Endothelial cell of umbilical vein (primary cell): ENCODE measurements at regions not wholly inside any gene's neighbourhood (a gene's known extent, or its start where the extent isn't known, plus 50 kb on each side); places are given as distances from the start of the nearest gene placed in this dataset.
"Not testable (repeated sequence)": the region's sequence is repeated elsewhere in the genome, so short reads cannot be mapped to it uniquely, and the experiment has no call there.

Experiments used
- BruUV-seq: library from RNA; stranded (reverse); fragments of 400-500 nt; replicated peaks from 2 replicates; lab custom pipeline; 2021; lab: Mats Ljungman, UMichigan
- CTCF ChIA-PET: fragments of 300-600, 350-600 bp; sonication (Branson Sonifier 250); formaldehyde crosslinking; loops from one replicate; lab custom pipeline; 2021; ENCODE audit warnings: antibody characterized with exemption, inconsistent platforms; lab: Charles Lee
- POLR2A ChIA-PET: fragments of 300-600, 350-600 bp; sonication (Branson Sonifier 250); formaldehyde crosslinking; loops from one replicate; lab custom pipeline; 2021; ENCODE audit warnings: antibody characterized with exemption, inconsistent platforms; lab: Charles Lee
- DNase-seq: peaks from one replicate; pipeline ENCODE4 v3.0.0-alpha.2; 2011; ENCODE audit warnings: low read depth, low spot score
- FAIRE-seq: peaks from 2 replicates; lab custom pipeline; 2011; peaks lifted over from hg19 to GRCh38; lab: Jason Lieb, UNC
- H2AFZ ChIP-seq: 2 replicates; pipeline ENCODE4 v1.6.0; 2012; ENCODE audit warnings: low read depth, low read length, control low read depth, inconsistent platforms
- H3K27ac ChIP-seq: 2 replicates; pipeline ENCODE4 v1.5.1; 2011; ENCODE audit warnings: low read depth, mild to moderate bottlenecking, control low read depth, low read length, moderate library complexity; ENCODE audit not compliant: insufficient read depth
- H3K27me3 ChIP-seq, 2 experiments: 2 replicates each; pipeline versions ENCODE4 v1.6.0 to v1.6.1; 2011; ENCODE audit warnings: low read length in 2 of 2, mixed read lengths in 1 of 2; ENCODE audit not compliant: control insufficient read depth in 2 of 2, insufficient read depth in 2 of 2
- H3K36me3 ChIP-seq, 2 experiments: 2 replicates in 1 of 2; 3 replicates in 1 of 2; pipeline ENCODE4 v1.5.1; 2011; ENCODE audit warnings: low read length in 2 of 2, mild to moderate bottlenecking in 1 of 2, moderate library complexity in 1 of 2; ENCODE audit not compliant: control insufficient read depth in 2 of 2, insufficient read depth in 2 of 2; ENCODE audit errors: extremely low read depth in 1 of 2
- H3K4me1 ChIP-seq: 3 replicates; pipeline ENCODE4 v1.5.1; 2011; ENCODE audit warnings: mild to moderate bottlenecking, low read length; ENCODE audit not compliant: control insufficient read depth, insufficient read depth; ENCODE audit errors: extremely low read depth
- H3K4me2 ChIP-seq: 2 replicates; pipeline ENCODE4 v1.6.1; 2011; ENCODE audit warnings: low read length, control low read depth, mixed read lengths; ENCODE audit not compliant: insufficient read depth
- H3K4me3 ChIP-seq, 3 experiments: fragments of 200-600 bp in 1 of 3; sonication (generic), shearing (Covaris generic) in 1 of 3; replicated peaks in 1 of 3; 2 replicates each; pipeline ENCODE4 v1.5.1; 2011 to 2016; ENCODE audit warnings: control low read depth in 3 of 3, low read length in 3 of 3, mild to moderate bottlenecking in 2 of 3, inconsistent platforms in 1 of 3, low read depth in 1 of 3, moderate library complexity in 1 of 3; ENCODE audit not compliant: insufficient read depth in 1 of 3
- H3K79me2 ChIP-seq: 2 replicates; pipeline ENCODE4 v1.6.0; 2012; ENCODE audit warnings: low read length, inconsistent platforms; ENCODE audit not compliant: control insufficient read depth, insufficient read depth
- H3K9ac ChIP-seq: replicated peaks from 2 replicates; pipeline ENCODE3; 2011; ENCODE audit warnings: low read length, control low read depth; ENCODE audit not compliant: insufficient read depth; ENCODE audit errors: extremely low read depth
- H3K9me1 ChIP-seq: replicated peaks from 3 replicates; pipeline ENCODE4 v1.6.0; 2011; ENCODE audit warnings: mild to moderate bottlenecking, low read length; ENCODE audit not compliant: control insufficient read depth, insufficient read depth; ENCODE audit errors: extremely low read depth
- H3K9me3 ChIP-seq: replicated peaks from 2 replicates; pipeline ENCODE4 v1.5.1; 2012; ENCODE audit warnings: low read length, inconsistent platforms; ENCODE audit not compliant: control insufficient read depth, insufficient read depth
- H4K20me1 ChIP-seq: replicated peaks from 2 replicates; pipeline ENCODE3; 2011; ENCODE audit warnings: mild to moderate bottlenecking, low read length; ENCODE audit not compliant: control insufficient read depth, insufficient read depth; ENCODE audit errors: extremely low read depth
- EZH2 ChIP-seq: IDR thresholded peaks from 2 replicates; pipeline ENCODE4 v1.6.1; 2012; ENCODE audit warnings: borderline replicate concordance, low read depth, mild to moderate bottlenecking, moderate library complexity, low read length, inconsistent platforms; ENCODE audit not compliant: severe bottlenecking
- FOS ChIP-seq: IDR thresholded peaks from 2 replicates; pipeline ENCODE4 v1.6.1; 2011; ENCODE audit warnings: mild to moderate bottlenecking, low read length, moderate library complexity, borderline replicate concordance; ENCODE audit not compliant: insufficient read depth
- GATA2 ChIP-seq: IDR thresholded peaks from 2 replicates; pipeline ENCODE4 v1.7.0; 2011; ENCODE audit warnings: low read depth, mild to moderate bottlenecking, moderate library complexity, mixed read lengths, low read length; ENCODE audit not compliant: insufficient read length, insufficient read depth
- JUN ChIP-seq: IDR thresholded peaks from 2 replicates; pipeline ENCODE4 v1.6.1; 2011; ENCODE audit warnings: borderline replicate concordance, low read depth; ENCODE audit not compliant: insufficient read length, insufficient read depth
- MYC ChIP-seq: IDR thresholded peaks from one replicate; pipeline ENCODE4 v1.6.1; 2011; ENCODE audit warnings: mild to moderate bottlenecking, low read depth, low read length
- POLR2A ChIP-seq: IDR thresholded peaks from 2 replicates; pipeline ENCODE4 v1.6.1; 2012; ENCODE audit warnings: low read depth, mild to moderate bottlenecking, control low read depth, low read length
- POLR2AphosphoS5 ChIP-seq: IDR thresholded peaks from 2 replicates; pipeline ENCODE4 v1.6.1; 2012; ENCODE audit warnings: low read depth, mild to moderate bottlenecking, control low read depth, low read length, moderate library complexity; ENCODE audit not compliant: insufficient read depth
- dilution Hi-C: fragments of 300-500 bp; cut with MboI; formaldehyde crosslinking; loops from one replicate; pipeline ENCODE4 v1.15.0; 2019; ENCODE audit warnings: low sequenced_read_pairs; ENCODE audit not compliant: extremely low pct_ligation_motif_present
- intact Hi-C: fragments of 100-400 bp; cut with micrococcal nuclease; formaldehyde crosslinking; loops from one replicate; pipeline ENCODE4 v1.10.0; 2022
- TF ChIP-seq, protein P1 (sequence below), 2 donors: IDR thresholded peaks; 1 replicate in 1 of 2; 2 replicates in 1 of 2; pipeline ENCODE4 v1.5.1; 2011; ENCODE audit warnings: low read length in 2 of 2, mild to moderate bottlenecking in 2 of 2, moderate library complexity in 2 of 2, control low read depth in 1 of 2, inconsistent platforms in 1 of 2, low read depth in 1 of 2; ENCODE audit not compliant: insufficient read depth in 1 of 2; ENCODE audit errors: extremely low read depth in 1 of 2
- TF ChIP-seq, protein P2 (sequence below): IDR thresholded peaks from 2 replicates; pipeline ENCODE4 v1.6.1; 2011; ENCODE audit not compliant: insufficient read depth, insufficient read length

DNA sequence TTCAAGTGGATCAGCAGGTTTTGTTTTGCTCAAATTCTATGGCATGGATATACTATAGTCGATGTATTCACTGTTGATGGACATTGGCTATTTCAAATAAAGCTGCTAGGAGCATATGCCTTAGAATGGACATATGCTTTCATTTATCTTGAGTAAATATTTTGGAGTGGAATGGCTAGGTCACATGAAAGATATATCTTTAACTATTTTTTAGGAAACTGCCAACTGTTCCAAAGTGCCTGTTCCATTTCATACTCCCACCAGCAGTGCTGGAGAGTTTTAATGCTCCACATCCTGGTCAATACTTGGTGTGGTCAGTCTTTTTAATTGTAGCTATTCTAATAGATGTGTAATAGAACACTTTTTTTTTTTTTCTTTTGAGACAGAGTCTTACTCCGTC, 81.1 kb upstream of the PIM1 start:
- H3K9ac ChIP-seq: no peak overlapping the region
- H3K4me3 ChIP-seq: no peak overlapping the region
- no peaks in the 10 kb centered on the region for H3K9me3 ChIP-seq
- FAIRE-seq: no peak
- H3K36me3 ChIP-seq: no peaks in the 10 kb centered on the region
- ChIA-PET CTCF (no interaction called here), POLR2A (no interaction called here)
- dilution Hi-C loops (no loop called here), intact Hi-C loops (no loop called here)
- no peak overlapping the region for H2AFZ ChIP-seq
- H3K4me1 ChIP-seq: no peaks in the 10 kb centered on the region
- no TSS peak for BruUV-seq
- H3K27me3 ChIP-seq: no peaks in the 10 kb centered on the region
- TF ChIP-seq POLR2A: no peak
- H3K27ac ChIP-seq: no peak overlapping the region
- H3K4me2 ChIP-seq: no peak overlapping the region
- H3K79me2 ChIP-seq: no peaks in the 10 kb centered on the region
- no peaks in the 10 kb centered on the region for H3K9me1 ChIP-seq
- no peak for DNase-seq
- no peaks in the 10 kb centered on the region for H4K20me1 ChIP-seq

DNA sequence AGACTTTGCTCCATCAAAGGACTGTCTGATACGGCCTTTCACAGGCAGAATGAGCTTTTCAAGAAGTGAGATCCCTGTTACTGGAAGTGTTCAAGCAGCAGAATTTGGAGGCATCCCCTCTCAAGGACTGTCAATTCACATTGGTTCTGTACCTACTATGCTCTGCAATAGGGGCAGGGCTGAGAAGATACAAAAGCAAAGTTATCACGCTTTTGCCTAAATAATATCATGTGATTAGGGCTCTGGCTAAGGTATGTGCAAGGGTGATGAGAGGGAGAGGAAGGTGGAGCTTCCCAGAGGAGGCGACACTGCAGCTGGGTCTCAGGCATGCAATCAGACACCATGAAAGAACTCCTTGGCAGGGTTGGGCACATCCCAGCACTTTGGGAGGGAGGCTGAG, 80.2 kb upstream of the PIM1 start:
- H3K4me2 ChIP-seq: no peak overlapping the region
- DNase-seq (no peak), FAIRE-seq (no peak)
- BruUV-seq: no TSS peak
- H3K9me3 ChIP-seq: no peaks in the 10 kb centered on the region
- H2AFZ ChIP-seq: no peak overlapping the region
- H3K9ac ChIP-seq: no peak overlapping the region
- H3K4me1 ChIP-seq: no peaks in the 10 kb centered on the region
- no peaks in the 10 kb centered on the region for H3K36me3 ChIP-seq
- H3K9me1 ChIP-seq: no peaks in the 10 kb centered on the region
- no peak overlapping the region for H3K4me3 ChIP-seq
- CTCF ChIA-PET: no interaction called here
- no peaks in the 10 kb centered on the region for H4K20me1 ChIP-seq
- no peaks in the 10 kb centered on the region for H3K27me3 ChIP-seq
- H3K79me2 ChIP-seq: no peaks in the 10 kb centered on the region
- H3K27ac ChIP-seq: no peak overlapping the region
- TF ChIP-seq, protein P1, sequence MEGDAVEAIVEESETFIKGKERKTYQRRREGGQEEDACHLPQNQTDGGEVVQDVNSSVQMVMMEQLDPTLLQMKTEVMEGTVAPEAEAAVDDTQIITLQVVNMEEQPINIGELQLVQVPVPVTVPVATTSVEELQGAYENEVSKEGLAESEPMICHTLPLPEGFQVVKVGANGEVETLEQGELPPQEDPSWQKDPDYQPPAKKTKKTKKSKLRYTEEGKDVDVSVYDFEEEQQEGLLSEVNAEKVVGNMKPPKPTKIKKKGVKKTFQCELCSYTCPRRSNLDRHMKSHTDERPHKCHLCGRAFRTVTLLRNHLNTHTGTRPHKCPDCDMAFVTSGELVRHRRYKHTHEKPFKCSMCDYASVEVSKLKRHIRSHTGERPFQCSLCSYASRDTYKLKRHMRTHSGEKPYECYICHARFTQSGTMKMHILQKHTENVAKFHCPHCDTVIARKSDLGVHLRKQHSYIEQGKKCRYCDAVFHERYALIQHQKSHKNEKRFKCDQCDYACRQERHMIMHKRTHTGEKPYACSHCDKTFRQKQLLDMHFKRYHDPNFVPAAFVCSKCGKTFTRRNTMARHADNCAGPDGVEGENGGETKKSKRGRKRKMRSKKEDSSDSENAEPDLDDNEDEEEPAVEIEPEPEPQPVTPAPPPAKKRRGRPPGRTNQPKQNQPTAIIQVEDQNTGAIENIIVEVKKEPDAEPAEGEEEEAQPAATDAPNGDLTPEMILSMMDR (IDR thresholded peaks at IDR 0.05; ENCODE audit: extremely low read depth in 1 of 2, insufficient read depth in 1 of 2, low read depth in 1 of 2, low read length in 2 of 2): no peak
- TF ChIP-seq GATA2: no peak
- TF ChIP-seq POLR2AphosphoS5: no peak
- no peak for TF ChIP-seq EZH2
- no peak for TF ChIP-seq MYC
- TF ChIP-seq POLR2A: no peak
- no peak for TF ChIP-seq FOS
- TF ChIP-seq, protein P2, sequence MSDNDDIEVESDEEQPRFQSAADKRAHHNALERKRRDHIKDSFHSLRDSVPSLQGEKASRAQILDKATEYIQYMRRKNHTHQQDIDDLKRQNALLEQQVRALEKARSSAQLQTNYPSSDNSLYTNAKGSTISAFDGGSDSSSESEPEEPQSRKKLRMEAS: no peak
- TF ChIP-seq JUN: no peak
- intact Hi-C loops (no loop called here), dilution Hi-C loops (no loop called here)
- POLR2A ChIA-PET: no interaction called here

DNA sequence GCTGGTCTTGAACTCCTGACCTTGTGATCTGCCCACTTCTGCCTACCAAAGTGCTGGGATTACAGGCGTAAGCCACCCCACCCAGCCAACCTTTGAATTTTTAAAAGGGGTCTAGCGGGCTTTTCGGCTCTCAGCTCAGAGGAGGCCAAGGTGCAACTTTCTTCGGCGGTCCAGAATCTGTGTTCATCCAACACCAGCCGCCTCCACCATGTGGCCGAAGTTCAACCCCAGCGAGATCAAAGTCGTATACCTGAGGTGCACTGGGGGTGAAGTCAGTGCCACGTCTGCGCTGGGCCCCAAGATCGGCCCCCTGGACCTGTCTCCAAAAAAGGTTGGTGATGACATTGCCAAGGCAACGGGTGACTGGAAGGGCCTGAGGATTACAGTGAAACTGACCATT, 78.8 kb upstream of the PIM1 start:
- POLR2A ChIA-PET, FAIRE-seq, intact Hi-C loops, BruUV-seq, DNase-seq, H4K20me1 ChIP-seq, H3K4me1 ChIP-seq, H3K9ac ChIP-seq, H3K9me3 ChIP-seq, H3K4me2 ChIP-seq, H2AFZ ChIP-seq, H3K36me3 ChIP-seq, H3K9me1 ChIP-seq, H3K4me3 ChIP-seq, H3K27ac ChIP-seq, H3K79me2 ChIP-seq, dilution Hi-C loops, H3K27me3 ChIP-seq: not testable (repeated sequence)
- CTCF ChIA-PET: interaction anchor here (0.7 kb wide), 1 partner anchor 12 kb away, joined by 3 read pairs; no protein-coding TSS in a partner anchor
